ENCODE measurements at regions not wholly inside any gene's neighbourhood (a gene's known extent, or its start where the extent isn't known, plus 50 kb on each side); places are given as distances from the start of the nearest gene placed in this dataset.
"Not testable (repeated sequence)": the region's sequence is repeated elsewhere in the genome, so short reads cannot be mapped to it uniquely, and the experiment has no call there.

DNA sequence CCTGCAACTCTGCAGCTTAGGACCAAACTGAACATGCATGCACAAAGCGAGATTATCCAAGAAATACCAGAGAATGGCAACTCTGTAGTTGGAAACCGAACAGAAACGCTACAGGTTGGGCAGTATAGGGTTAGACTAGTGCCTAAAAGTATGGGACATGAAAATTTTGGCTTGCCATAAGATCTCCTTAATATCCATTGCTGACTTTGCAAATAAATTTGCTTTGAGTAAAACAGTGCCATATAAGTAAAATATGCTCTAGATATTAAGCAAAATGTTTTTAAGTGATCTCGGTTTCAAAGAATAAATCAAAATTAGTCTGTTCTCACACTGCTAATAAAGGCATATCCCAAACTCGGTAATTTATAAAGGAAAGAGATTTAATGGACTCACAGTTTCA lies 456.0 kb downstream of the PRDM9 start:
- no peak for TF ChIP-seq ZFX (IDR thresholded peaks at IDR 0.05; ENCODE audit: borderline replicate concordance)
- TF ChIP-seq, protein P1, sequence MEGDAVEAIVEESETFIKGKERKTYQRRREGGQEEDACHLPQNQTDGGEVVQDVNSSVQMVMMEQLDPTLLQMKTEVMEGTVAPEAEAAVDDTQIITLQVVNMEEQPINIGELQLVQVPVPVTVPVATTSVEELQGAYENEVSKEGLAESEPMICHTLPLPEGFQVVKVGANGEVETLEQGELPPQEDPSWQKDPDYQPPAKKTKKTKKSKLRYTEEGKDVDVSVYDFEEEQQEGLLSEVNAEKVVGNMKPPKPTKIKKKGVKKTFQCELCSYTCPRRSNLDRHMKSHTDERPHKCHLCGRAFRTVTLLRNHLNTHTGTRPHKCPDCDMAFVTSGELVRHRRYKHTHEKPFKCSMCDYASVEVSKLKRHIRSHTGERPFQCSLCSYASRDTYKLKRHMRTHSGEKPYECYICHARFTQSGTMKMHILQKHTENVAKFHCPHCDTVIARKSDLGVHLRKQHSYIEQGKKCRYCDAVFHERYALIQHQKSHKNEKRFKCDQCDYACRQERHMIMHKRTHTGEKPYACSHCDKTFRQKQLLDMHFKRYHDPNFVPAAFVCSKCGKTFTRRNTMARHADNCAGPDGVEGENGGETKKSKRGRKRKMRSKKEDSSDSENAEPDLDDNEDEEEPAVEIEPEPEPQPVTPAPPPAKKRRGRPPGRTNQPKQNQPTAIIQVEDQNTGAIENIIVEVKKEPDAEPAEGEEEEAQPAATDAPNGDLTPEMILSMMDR (IDR thresholded peaks at IDR 0.05) = no peak
- H3K27ac ChIP-seq = no peak overlapping the region

DNA sequence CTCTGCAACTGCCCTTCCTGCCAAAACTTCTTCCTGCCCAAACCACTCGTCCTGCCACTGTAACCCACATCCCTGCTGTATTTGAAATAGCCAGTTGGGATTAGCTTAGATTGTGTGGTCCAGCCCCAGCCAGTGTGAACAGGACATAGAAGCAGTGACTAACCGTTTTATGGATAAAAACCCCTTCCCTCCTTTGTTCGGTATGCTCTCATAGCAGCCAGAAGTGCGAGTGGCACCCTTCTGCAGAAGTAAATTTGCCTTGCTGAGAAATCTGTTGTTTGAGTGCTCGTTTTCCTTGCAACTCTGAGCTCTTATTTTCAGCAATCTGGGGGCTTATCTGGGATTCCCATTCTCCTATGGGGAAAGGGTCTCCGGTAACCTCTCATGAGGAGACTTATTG lies 470.0 kb downstream of the PRDM9 start:
- H3K27ac ChIP-seq = no peak overlapping the region
- TF ChIP-seq ZFX (IDR thresholded peaks at IDR 0.05; ENCODE audit: borderline replicate concordance) = no peak
- TF ChIP-seq, protein P1 (IDR thresholded peaks at IDR 0.05) = no peak

DNA sequence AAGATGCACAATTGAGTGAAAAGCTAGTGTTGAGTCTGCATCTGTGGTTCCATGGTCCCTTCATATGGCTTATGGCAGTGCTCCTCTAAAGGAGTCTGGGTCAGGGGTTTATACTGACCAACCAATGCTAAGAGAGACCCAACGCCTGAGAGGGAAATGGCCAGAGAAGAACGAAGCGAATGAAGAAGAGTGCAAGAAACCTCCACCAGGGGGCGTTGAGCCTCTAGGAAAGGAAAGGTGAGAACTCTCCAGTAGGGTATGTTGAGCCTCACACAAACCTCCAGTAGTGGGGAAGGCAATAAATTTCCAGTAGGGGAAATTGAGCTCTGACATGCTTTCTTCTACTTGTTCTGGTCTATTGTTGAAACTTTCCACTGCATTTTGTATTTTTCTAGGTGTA lies 470.6 kb downstream of the PRDM9 start:
- no peak overlapping the region for H3K27ac ChIP-seq
- TF ChIP-seq ZFX (IDR thresholded peaks at IDR 0.05; ENCODE audit: borderline replicate concordance) = no peak
- TF ChIP-seq, protein P1 (IDR thresholded peaks at IDR 0.05) = peak; percentile 64

DNA sequence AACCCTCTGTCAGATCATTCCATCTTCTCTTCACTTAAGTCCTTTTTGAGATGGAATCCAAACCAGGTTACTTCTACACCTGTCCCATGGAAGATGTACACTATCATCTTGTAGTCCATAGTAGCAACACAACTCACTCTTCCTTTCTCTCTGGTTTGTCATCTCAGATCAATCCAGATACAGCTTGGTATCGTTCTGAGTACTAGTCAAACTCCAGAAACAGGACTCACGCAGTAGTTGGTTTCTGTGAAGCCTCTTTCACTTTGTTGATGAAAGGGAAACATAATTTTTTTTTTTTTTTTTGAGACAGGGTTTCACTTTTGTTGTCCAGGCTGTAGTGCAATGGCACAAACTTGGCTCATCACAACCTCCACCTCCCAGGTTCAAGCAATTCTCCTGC lies 484.0 kb downstream of the PRDM9 start:
- TF ChIP-seq ZFX (IDR thresholded peaks at IDR 0.05; ENCODE audit: borderline replicate concordance) = no peak
- TF ChIP-seq, protein P1 (IDR thresholded peaks at IDR 0.05) = no peak
- peak overlapping the region; percentile 22; the same call in 1 of the 2 replicates for H3K27ac ChIP-seq

DNA sequence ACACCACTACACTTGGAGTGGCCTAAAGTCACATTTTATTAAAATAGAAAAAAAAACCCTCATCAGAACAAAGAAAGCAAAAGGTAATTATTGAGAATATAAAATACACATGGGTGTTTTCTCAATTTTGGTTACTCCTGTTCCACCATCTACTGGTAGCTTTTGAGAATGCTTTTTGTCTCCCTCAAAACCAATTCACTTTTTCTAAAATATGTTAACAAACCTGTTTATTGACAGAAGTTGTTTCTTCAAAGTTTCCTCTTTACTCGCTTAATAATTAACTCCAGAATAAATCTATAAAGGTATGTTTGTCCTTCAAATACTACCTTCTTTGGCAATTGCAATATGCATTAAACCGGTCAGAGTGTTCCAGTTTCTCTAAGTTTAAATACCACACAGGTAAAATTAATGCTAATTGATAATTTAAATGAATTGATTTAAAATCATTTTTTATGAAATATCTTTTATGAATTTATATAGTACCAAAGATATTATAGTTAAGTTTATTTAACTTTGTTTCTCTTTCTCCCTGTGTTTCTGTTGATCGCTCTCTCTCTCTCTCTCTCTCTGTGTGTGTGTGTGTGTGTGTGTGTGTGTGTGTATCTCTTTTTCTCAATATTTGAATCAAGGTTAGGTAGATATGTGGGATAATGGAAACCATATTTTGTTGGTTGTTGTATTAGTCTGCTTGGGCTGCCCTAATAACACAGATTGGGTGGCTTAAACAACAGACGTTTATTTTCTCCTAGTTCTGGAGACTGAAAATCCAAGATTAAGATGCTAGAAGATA lies 487.4 kb downstream of the PRDM9 start:
- no peak for TF ChIP-seq ZFX (IDR thresholded peaks at IDR 0.05; ENCODE audit: borderline replicate concordance)
- TF ChIP-seq, protein P1 (IDR thresholded peaks at IDR 0.05) = peak; percentile 68
- peak overlapping the region; percentile 78 for H3K27ac ChIP-seq

DNA sequence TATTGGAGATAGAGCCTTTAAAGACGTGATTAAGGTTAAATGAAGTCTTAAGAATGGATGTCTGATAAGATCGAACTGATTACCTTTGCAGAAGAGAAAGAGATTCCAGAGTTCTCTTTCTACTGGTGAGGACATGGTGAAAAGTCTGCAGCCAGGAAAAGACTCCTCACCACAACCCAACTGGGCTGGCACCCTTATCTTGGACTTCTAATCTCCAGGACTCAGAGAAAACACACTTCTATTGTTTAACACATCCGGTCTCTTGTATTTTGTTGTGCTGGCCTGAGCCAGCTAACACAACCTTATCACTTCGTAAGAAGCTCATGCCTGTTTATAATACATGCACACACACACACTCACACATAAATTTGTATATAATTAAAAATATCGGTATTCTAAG lies 489.1 kb downstream of the PRDM9 start:
- TF ChIP-seq ZFX (IDR thresholded peaks at IDR 0.05; ENCODE audit: borderline replicate concordance) = no peak
- TF ChIP-seq, protein P1 (IDR thresholded peaks at IDR 0.05) = no peak
- H3K27ac ChIP-seq = no peak overlapping the region

DNA sequence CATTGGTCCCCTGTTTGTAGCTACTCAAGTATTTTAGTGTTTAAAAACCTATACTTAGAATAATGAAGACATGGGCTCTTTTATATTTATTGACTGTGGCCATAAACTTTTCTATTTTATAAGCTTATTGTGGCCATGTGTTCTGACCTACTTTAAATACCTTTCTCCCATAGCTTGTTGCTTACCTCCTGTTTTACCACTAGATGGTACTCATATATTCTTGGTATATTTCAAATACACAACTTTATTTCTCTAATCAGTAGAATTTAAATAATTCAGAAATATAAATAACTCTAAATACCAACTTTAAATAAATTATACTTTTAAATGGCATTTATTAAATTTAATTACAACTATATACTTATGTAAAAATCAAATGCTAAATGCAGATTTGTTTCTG lies 498.0 kb downstream of the PRDM9 start:
- no peak overlapping the region for H3K27ac ChIP-seq

DNA sequence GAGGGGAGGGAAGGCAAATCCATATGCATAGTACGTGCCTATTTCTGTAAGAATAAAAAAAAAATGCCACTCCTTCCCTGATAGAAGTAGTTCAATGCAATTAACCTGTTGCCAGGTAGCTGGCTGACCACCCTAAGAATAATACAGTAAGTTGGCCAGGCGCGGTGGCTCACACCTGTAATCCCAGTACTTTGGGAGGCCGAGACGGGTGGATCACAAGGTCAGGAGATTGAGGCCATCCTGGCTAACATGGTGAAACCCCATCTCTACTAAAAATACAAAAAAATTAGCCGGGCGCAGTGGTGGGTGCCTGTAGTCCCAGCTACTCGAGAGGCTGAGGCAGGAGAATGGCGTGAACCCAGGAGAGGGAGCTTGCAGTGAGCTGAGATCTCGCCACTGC lies 510.3 kb downstream of the PRDM9 start:
- not testable (repeated sequence) for H3K27ac ChIP-seq

More for the DNA sequence above, 498.0 kb downstream of the PRDM9 start:
- TF ChIP-seq, protein P1 (IDR thresholded peaks at IDR 0.05) = peak; percentile 60
- TF ChIP-seq ZFX (IDR thresholded peaks at IDR 0.05; ENCODE audit: borderline replicate concordance) = no peak

Data from 22Rv1 (cell line).